ENCODE measurements at regions not wholly inside any gene's neighbourhood (a gene's known extent, or its start where the extent isn't known, plus 50 kb on each side); places are given as distances from the start of the nearest gene placed in this dataset.

DNA sequence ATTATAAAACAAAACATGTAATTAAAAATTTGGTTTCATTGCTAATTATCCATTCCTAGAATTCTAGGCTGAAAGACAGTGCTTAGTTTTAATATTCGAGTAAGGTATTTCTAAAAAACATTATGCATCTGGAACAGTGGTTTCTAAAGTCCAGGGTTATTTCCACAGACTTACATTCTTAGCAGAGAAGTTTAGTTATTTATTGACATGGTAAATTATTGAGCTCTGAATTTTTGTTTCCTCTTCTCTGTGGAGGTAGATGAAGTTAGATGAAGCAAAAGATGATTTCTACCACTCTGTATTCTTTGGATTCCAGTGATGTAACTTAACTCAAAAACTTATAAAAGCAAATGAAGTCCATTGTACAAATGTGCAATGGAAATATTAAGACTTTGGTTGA, 709.4 kb downstream of the MRPL39 start:
- TF ChIP-seq, protein P1, sequence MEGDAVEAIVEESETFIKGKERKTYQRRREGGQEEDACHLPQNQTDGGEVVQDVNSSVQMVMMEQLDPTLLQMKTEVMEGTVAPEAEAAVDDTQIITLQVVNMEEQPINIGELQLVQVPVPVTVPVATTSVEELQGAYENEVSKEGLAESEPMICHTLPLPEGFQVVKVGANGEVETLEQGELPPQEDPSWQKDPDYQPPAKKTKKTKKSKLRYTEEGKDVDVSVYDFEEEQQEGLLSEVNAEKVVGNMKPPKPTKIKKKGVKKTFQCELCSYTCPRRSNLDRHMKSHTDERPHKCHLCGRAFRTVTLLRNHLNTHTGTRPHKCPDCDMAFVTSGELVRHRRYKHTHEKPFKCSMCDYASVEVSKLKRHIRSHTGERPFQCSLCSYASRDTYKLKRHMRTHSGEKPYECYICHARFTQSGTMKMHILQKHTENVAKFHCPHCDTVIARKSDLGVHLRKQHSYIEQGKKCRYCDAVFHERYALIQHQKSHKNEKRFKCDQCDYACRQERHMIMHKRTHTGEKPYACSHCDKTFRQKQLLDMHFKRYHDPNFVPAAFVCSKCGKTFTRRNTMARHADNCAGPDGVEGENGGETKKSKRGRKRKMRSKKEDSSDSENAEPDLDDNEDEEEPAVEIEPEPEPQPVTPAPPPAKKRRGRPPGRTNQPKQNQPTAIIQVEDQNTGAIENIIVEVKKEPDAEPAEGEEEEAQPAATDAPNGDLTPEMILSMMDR (IDR thresholded peaks at IDR 0.05; ENCODE audit: low read depth, low read length): no peak
- H3K4me3 ChIP-seq (ENCODE audit: low read depth, low read length): no peak overlapping the region

DNA sequence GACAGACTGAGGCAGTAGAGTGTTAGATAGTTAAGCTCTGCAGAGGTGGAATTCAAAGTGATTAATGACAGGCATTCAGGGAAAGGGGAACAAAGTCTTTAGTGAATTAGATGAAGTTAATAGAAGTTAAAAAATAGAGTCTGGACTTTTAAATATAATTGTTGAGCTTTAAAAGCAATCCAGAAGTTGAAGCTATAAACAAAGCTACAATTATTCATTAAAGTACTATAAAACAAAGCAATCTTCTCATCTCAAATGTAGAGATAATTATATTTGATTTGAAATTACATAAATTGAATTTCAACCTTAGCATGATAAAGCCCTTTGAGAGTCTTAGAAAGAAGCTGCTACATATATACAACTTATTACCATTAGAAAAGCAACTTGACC, 710.6 kb downstream of the MRPL39 start:
- H3K36me3 ChIP-seq: no peaks in the 10 kb centered on the region
- no peaks in the 10 kb centered on the region for H3K27me3 ChIP-seq
- peaks cover 19% of the 10 kb centered on the region for H3K4me1 ChIP-seq
- TF ChIP-seq, protein P1 (IDR thresholded peaks at IDR 0.05; ENCODE audit: low read depth, low read length): no peak
- H3K4me3 ChIP-seq (ENCODE audit: low read depth, low read length): no peak overlapping the region
- no peak for DNase-seq
- no peaks in the 10 kb centered on the region for H3K9me3 ChIP-seq

More for the DNA sequence above, 709.4 kb downstream of the MRPL39 start:
- Histone ChIP-seq H3K36me3 (no peaks in the 10 kb centered on the region), H3K4me1 (peaks cover 19% of the 10 kb centered on the region), H3K9me3 (no peaks in the 10 kb centered on the region), H3K27me3 (no peaks in the 10 kb centered on the region)
- DNase-seq: no peak

DNA sequence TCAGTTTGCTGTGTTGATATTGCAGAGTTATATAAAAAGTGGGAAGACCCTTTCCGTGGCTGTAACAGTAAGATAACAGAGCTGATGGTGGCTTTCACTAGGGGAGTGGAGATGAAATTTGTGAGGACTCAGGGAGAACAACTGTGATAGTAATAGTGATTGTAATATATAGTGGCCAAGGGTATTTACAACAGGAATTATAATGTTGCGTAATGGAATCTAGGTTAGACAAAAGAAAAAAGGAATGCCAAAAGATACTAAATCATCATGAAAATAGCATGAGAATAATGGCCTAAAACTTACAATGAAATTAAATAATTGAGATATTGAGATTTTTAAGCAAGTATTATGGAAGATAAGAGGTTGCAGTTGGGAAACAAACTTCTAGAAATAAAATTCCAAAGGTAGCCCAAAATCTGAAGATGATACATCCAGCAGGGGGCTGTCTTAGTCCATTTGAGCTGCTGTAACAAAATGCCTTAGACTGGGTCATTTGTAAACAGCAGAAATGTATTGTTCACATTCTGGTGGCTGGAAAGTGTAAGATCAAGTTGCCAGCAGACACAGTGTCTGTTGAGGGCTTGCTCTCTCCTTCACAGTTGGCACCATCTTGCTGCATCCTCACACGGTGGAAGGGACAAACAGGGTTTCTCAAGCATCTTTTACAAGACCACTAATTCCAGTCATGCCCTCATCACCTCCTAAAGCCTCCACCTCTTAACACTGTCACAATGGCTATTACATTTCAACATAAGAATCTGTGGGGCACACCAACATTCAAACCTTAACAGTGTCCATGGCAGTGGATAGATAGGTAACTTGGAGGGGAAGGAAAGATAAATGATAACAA, 711.2 kb downstream of the MRPL39 start:
- H3K36me3 ChIP-seq: no peaks in the 10 kb centered on the region
- TF ChIP-seq, protein P1 (IDR thresholded peaks at IDR 0.05; ENCODE audit: low read depth, low read length): peak; percentile 80
- no peak overlapping the region for H3K4me3 ChIP-seq (ENCODE audit: low read depth, low read length)
- no peaks in the 10 kb centered on the region for H3K27me3 ChIP-seq
- peaks cover 19% of the 10 kb centered on the region for H3K4me1 ChIP-seq
- H3K9me3 ChIP-seq: no peaks in the 10 kb centered on the region
- peak; percentile 50 for DNase-seq

DNA sequence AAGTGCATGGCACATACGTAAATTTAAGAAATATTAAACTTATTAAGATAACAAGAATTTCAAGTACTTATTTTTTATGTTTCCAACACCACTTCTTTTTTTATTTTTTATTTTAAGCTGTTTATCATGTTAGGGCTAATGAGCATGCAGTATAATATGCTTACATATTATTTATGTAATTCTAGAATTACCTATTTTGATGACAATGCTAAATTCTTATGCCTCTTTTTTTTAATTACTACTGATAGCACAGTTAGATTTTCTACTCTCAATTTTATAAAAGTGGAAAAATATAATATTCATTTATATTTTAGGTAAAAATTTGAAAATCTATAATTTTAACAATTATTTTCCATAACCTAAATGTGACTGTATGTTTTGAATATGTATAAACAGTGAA, 713.0 kb downstream of the MRPL39 start:
- DNase-seq: no peak
- Histone ChIP-seq H3K4me3 (ENCODE audit: low read depth, low read length) (no peak overlapping the region), H3K9me3 (no peaks in the 10 kb centered on the region), H3K27me3 (no peaks in the 10 kb centered on the region), H3K4me1 (peaks cover 19% of the 10 kb centered on the region), H3K36me3 (no peaks in the 10 kb centered on the region)
- TF ChIP-seq, protein P1 (IDR thresholded peaks at IDR 0.05; ENCODE audit: low read depth, low read length): no peak

DNA sequence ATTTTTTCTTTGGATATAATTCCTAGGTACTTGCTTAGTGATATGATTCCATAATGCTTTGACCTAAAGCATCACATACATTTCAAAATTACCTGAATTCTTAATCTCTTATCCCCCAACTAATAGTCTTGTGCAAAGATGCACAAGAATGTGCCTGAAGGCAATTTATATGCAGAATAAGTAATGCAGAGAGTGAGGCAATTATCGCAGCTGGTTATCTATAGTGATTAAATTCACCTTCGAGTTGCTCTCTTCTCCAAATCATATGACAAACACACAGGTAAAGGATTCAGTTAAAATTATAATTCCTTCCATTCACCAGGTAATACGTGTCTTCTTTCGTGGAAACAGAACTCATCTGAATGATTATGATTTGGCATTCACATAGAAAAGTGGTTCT, 717.3 kb downstream of the MRPL39 start:
- H3K4me3 ChIP-seq (ENCODE audit: low read depth, low read length): no peak overlapping the region
- DNase-seq: no peak
- no peaks in the 10 kb centered on the region for H3K9me3 ChIP-seq
- no peaks in the 10 kb centered on the region for H3K36me3 ChIP-seq
- no peaks in the 10 kb centered on the region for H3K27me3 ChIP-seq
- H3K4me1 ChIP-seq: peaks cover 4% of the 10 kb centered on the region; the same call in 1 of the 2 replicates
- TF ChIP-seq, protein P1 (IDR thresholded peaks at IDR 0.05; ENCODE audit: low read depth, low read length): no peak

DNA sequence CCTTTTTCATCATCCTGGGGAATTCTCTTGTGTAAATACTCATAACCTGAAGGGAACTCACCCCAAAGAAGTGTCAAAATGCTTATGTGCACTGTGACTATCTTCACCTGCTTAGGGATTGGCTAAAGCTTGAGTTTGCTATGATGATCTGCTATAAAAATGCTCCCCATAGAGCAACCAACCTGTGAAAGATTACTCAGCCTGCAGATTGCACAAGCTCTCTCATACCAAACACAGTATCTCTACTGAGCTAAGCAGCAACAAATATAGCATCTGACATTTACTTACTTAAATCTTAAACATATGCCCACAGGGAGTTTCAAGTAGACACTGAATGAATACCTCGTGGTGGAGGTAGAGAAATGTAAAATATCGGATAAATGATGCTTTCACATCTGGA, 725.8 kb downstream of the MRPL39 start:
- Histone ChIP-seq H3K4me1 (no peaks in the 10 kb centered on the region), H3K27me3 (no peaks in the 10 kb centered on the region), H3K4me3 (ENCODE audit: low read depth, low read length) (no peak overlapping the region), H3K36me3 (no peaks in the 10 kb centered on the region), H3K9me3 (no peaks in the 10 kb centered on the region)
- TF ChIP-seq, protein P1 (IDR thresholded peaks at IDR 0.05; ENCODE audit: low read depth, low read length): no peak
- no peak for DNase-seq
